ENCODE measurements at regions not wholly inside any gene's neighbourhood (a gene's known extent, or its start where the extent isn't known, plus 50 kb on each side); places are given as distances from the start of the nearest gene placed in this dataset.
"Not testable (repeated sequence)": the region's sequence is repeated elsewhere in the genome, so short reads cannot be mapped to it uniquely, and the experiment has no call there.

GRCh38 chr20:30815027-30815576 is 442.4 kb upstream of the DEFB115 start:
- CTCF ChIA-PET (ENCODE audit: partially characterized antibody); H2BK120ac ChIP-seq (replicated peaks; ENCODE audit: low read depth, low read length); H3K18ac ChIP-seq (ENCODE audit: extremely low read depth, low read length); H2AK5ac ChIP-seq (ENCODE audit: low read depth, low read length); H3K27me3 ChIP-seq (replicated peaks in 1 of 4; ENCODE audit: control insufficient read depth in 3 of 4, extremely low read depth in 1 of 4, insufficient read depth in 3 of 4, low read length in 3 of 4); H3K79me2 ChIP-seq (ENCODE audit: control insufficient read depth in 1 of 2, insufficient read depth in 2 of 2, low read length in 2 of 2); H4K5ac ChIP-seq (ENCODE audit: insufficient read length, low read depth, low read length); H2BK15ac ChIP-seq (ENCODE audit: low read length); H2AFZ ChIP-seq (ENCODE audit: low read length); H3K4me2 ChIP-seq (ENCODE audit: insufficient read depth in 1 of 2, low read depth in 2 of 2, low read length in 2 of 2); H4K8ac ChIP-seq (ENCODE audit: extremely low read depth, insufficient read depth, low read length); H3K4me1 ChIP-seq (replicated peaks in 1 of 4; ENCODE audit: control insufficient read depth in 3 of 4, insufficient read depth in 4 of 4, low read length in 3 of 4); DNase-seq (ENCODE audit: low read depth in 1 of 2, low spot score in 2 of 2); H2BK20ac ChIP-seq (ENCODE audit: low read length); H3K9ac ChIP-seq (replicated peaks in 1 of 4; ENCODE audit: extremely low read depth in 1 of 4, low read depth in 3 of 4, low read length in 3 of 4); POLR2A ChIA-PET (ENCODE audit: partially characterized antibody); H3K56ac ChIP-seq (replicated peaks; ENCODE audit: insufficient read length, low read depth, low read length); H3K4ac ChIP-seq (replicated peaks; ENCODE audit: insufficient read length, low read depth, low read length); H3K23ac ChIP-seq (ENCODE audit: insufficient read length); H4K20me1 ChIP-seq (replicated peaks in 1 of 2; ENCODE audit: control insufficient read depth in 1 of 2, insufficient read depth in 2 of 2, low read length in 2 of 2); H2BK5ac ChIP-seq (ENCODE audit: low read depth, low read length); H3K14ac ChIP-seq (ENCODE audit: insufficient read length); H3K27ac ChIP-seq (ENCODE audit: low read depth, low read length); H3K79me1 ChIP-seq (ENCODE audit: low read depth, low read length); H3K4me3 ChIP-seq (ENCODE audit: extremely low read depth in 1 of 4, insufficient read depth in 2 of 4, low read depth in 3 of 4, low read length in 4 of 4); H3K36me3 ChIP-seq (ENCODE audit: control insufficient read depth in 2 of 4, insufficient read depth in 4 of 4, low read length in 3 of 4); FAIRE-seq; H2BK12ac ChIP-seq (ENCODE audit: low read depth, low read length); H4K91ac ChIP-seq (replicated peaks; ENCODE audit: insufficient read length, low read length); H3K23me2 ChIP-seq (ENCODE audit: low read depth, low read length): not testable (repeated sequence)
- WGBS, 2 experiments (ENCODE audit: extremely low coverage in 1 of 2, insufficient coverage in 1 of 2, insufficient read length in 1 of 2, insufficient replicate concordance in 2 of 2, low coverage in 1 of 2, low lambda C conversion rate in 2 of 2, missing lambda C conversion rate in 1 of 2) = 74% methylated on average over 13 of the region's 13 CpGs; no CpG with 5 or more reads in 1 of the 2 experiments
- H3K9me3 ChIP-seq (ENCODE audit: insufficient read depth in 2 of 2, low read depth in 1 of 2, low read length in 1 of 2) = peaks cover 42 to 69% of the 10 kb centered on the region in 2 experiments

Measured in H1 (cell line).